Upper lobe of right lung (tissue), 1 donor: ENCODE measurements at regions not wholly inside any gene's neighbourhood (a gene's known extent, or its start where the extent isn't known, plus 50 kb on each side); places are given as distances from the start of the nearest gene placed in this dataset.

ENCODE experiments used
- ATAC-seq: fragments of 200-7000 bp; cut with Tn5 transposase; one replicate; pipeline ENCODE4 v1.9.1; 2020; ENCODE audit warnings: mild to moderate bottlenecking, moderate library complexity
- DNase-seq: peaks from one replicate; pipeline ENCODE4 v3.0.0-alpha.2; 2020
- H3K27ac ChIP-seq: fragments of 200-600 bp; one replicate; pipeline ENCODE4 v1.8.0; 2022
- H3K27me3 ChIP-seq: fragments of 200-600 bp; one replicate; pipeline ENCODE4 v1.8.0; 2022; ENCODE audit warnings: mild to moderate bottlenecking
- H3K36me3 ChIP-seq: fragments of 200-600 bp; one replicate; pipeline ENCODE4 v1.8.0; 2022
- H3K4me1 ChIP-seq: fragments of 200-600 bp; one replicate; pipeline ENCODE4 v1.8.0; 2022
- H3K4me3 ChIP-seq: fragments of 200-600 bp; one replicate; pipeline ENCODE4 v1.8.0; 2022; ENCODE audit warnings: mild to moderate bottlenecking
- H3K9me3 ChIP-seq: fragments of 200-600 bp; one replicate; pipeline ENCODE4 v1.8.0; 2022
- intact Hi-C: fragments of 100-400 bp; cut with DNase I; formaldehyde crosslinking; loops from one replicate; pipeline ENCODE4 v1.11.0; 2022
- TF ChIP-seq, protein P1 (sequence below): fragments of 200-600 bp; IDR thresholded peaks from one replicate; pipeline ENCODE4 v1.8.0; 2022; ENCODE audit warnings: antibody characterized with exemption
- donor health status: DM: no; HTN: yes; CAD: no; lungs with severe emphysema.

- H3K27me3 ChIP-seq = no peaks in the 10 kb centered on the region
- intact Hi-C loops = no loop called here
- no peak for ATAC-seq
Observed at GRCh38 chr10:124328477-124329220, 90.1 kb downstream of the OAT start.

GRCh38 chr10:124325998-124326636 lies 92.6 kb downstream of the OAT start:
- ATAC-seq = no peak
- DNase-seq = peak; percentile 53

More at GRCh38 chr10:124328477-124329220, 90.1 kb downstream of the OAT start:
- no peak for DNase-seq
- no peaks in the 10 kb centered on the region for H3K4me1 ChIP-seq
- no peak overlapping the region for H3K4me3 ChIP-seq
- no peaks in the 10 kb centered on the region for H3K9me3 ChIP-seq
- TF ChIP-seq, protein P1, sequence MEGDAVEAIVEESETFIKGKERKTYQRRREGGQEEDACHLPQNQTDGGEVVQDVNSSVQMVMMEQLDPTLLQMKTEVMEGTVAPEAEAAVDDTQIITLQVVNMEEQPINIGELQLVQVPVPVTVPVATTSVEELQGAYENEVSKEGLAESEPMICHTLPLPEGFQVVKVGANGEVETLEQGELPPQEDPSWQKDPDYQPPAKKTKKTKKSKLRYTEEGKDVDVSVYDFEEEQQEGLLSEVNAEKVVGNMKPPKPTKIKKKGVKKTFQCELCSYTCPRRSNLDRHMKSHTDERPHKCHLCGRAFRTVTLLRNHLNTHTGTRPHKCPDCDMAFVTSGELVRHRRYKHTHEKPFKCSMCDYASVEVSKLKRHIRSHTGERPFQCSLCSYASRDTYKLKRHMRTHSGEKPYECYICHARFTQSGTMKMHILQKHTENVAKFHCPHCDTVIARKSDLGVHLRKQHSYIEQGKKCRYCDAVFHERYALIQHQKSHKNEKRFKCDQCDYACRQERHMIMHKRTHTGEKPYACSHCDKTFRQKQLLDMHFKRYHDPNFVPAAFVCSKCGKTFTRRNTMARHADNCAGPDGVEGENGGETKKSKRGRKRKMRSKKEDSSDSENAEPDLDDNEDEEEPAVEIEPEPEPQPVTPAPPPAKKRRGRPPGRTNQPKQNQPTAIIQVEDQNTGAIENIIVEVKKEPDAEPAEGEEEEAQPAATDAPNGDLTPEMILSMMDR = no peak
- H3K27ac ChIP-seq = no peak overlapping the region
- no peaks in the 10 kb centered on the region for H3K36me3 ChIP-seq

GRCh38 chr10:124325633-124325914 lies 93.1 kb downstream of the OAT start:
- Histone ChIP-seq H3K27ac (no peak overlapping the region), H3K36me3 (no peaks in the 10 kb centered on the region), H3K27me3 (no peaks in the 10 kb centered on the region), H3K9me3 (no peaks in the 10 kb centered on the region), H3K4me3 (no peak overlapping the region), H3K4me1 (no peaks in the 10 kb centered on the region)
- intact Hi-C loops = no loop called here
- ATAC-seq (no peak), DNase-seq (no peak)
- TF ChIP-seq, protein P1 = no peak

More at GRCh38 chr10:124325998-124326636, 92.6 kb downstream of the OAT start:
- TF ChIP-seq, protein P1 = no peak
- Histone ChIP-seq H3K36me3 (no peaks in the 10 kb centered on the region), H3K27me3 (no peaks in the 10 kb centered on the region), H3K4me1 (no peaks in the 10 kb centered on the region), H3K27ac (no peak overlapping the region), H3K4me3 (no peak overlapping the region), H3K9me3 (no peaks in the 10 kb centered on the region)
- intact Hi-C loops = no loop called here

- H3K9me3 ChIP-seq = no peaks in the 10 kb centered on the region
- TF ChIP-seq, protein P1 = no peak
- DNase-seq (peak; percentile 37), ATAC-seq (no peak)
- H3K4me3 ChIP-seq = no peak overlapping the region
- no peak overlapping the region for H3K27ac ChIP-seq
- no peaks in the 10 kb centered on the region for H3K36me3 ChIP-seq
- no peaks in the 10 kb centered on the region for H3K27me3 ChIP-seq
- no peaks in the 10 kb centered on the region for H3K4me1 ChIP-seq
- intact Hi-C loops = no loop called here
Observed at GRCh38 chr10:124324856-124325632, 93.7 kb downstream of the OAT start.

GRCh38 chr10:124324451-124324850 lies 94.3 kb downstream of the OAT start:
- no peaks in the 10 kb centered on the region for H3K36me3 ChIP-seq
- no peaks in the 10 kb centered on the region for H3K4me1 ChIP-seq
- TF ChIP-seq, protein P1 = no peak
- H3K9me3 ChIP-seq = no peaks in the 10 kb centered on the region
- H3K27ac ChIP-seq = no peak overlapping the region
- ATAC-seq (no peak), DNase-seq (peak; percentile 50)
- H3K27me3 ChIP-seq = no peaks in the 10 kb centered on the region
- no peak overlapping the region for H3K4me3 ChIP-seq
- intact Hi-C loops = no loop called here
